Adipocyte (in vitro differentiated cells): ENCODE measurements at regions not wholly inside any gene's neighbourhood (a gene's known extent, or its start where the extent isn't known, plus 50 kb on each side); places are given as distances from the start of the nearest gene placed in this dataset.
A peak's percentile ranks its signal among the peaks of the same experiment; 100 is the strongest.

Experiments used
- DNase-seq: peaks from one replicate; pipeline ENCODE4 v3.0.0-alpha.2; 2015; ENCODE audit warnings: low read depth
- H3K27me3 ChIP-seq: replicated peaks from 2 replicates; pipeline ENCODE4 v1.7.0; 2013; ENCODE audit warnings: mild to moderate bottlenecking, low read length, moderate library complexity; ENCODE audit not compliant: control insufficient read depth, insufficient read depth
- H3K36me3 ChIP-seq: 2 replicates; pipeline ENCODE4 v1.7.0; 2013; ENCODE audit warnings: low read length, mild to moderate bottlenecking, moderate library complexity; ENCODE audit not compliant: control insufficient read depth, insufficient read depth, severe bottlenecking
- H3K4me1 ChIP-seq: 2 replicates; pipeline ENCODE4 v1.7.0; 2013; ENCODE audit warnings: mild to moderate bottlenecking, low read length, moderate library complexity; ENCODE audit not compliant: control insufficient read depth, insufficient read depth
- H3K4me3 ChIP-seq: 2 replicates; pipeline ENCODE4 v1.7.0; 2013; ENCODE audit warnings: mild to moderate bottlenecking, low read length, moderate library complexity
- H3K9ac ChIP-seq: 2 replicates; pipeline ENCODE4 v1.7.0; 2013; ENCODE audit warnings: mild to moderate bottlenecking, low read length, moderate library complexity
- H3K9me3 ChIP-seq: 2 replicates; pipeline ENCODE4 v1.7.0; 2013; ENCODE audit warnings: mild to moderate bottlenecking, low read length, moderate library complexity; ENCODE audit not compliant: control insufficient read depth

DNA sequence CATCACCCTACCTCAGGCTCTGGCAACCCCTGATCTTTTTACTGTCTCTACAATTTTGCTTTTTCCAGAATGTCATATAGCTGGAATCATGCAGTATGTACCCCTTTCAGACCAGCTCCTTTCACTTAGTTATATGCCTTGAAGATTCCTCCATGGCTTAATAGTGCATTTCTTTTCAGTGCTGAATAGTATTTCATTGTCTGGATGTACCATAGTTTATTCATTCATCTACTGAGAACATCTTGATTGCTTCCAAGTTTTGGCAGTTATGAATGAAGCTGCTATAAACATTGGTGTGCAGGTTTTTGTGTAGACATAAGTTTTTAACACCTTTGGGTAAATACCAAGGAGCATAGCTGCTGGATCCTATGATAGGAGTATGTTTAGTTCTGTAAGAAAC is 50.8 kb upstream of the ANP32A start:
- peaks cover 3% of the 10 kb centered on the region for H3K4me1 ChIP-seq
- peaks cover 37% of the 10 kb centered on the region for H3K27me3 ChIP-seq
- H3K4me3 ChIP-seq: no peak overlapping the region
- H3K36me3 ChIP-seq: no peaks in the 10 kb centered on the region
- H3K9me3 ChIP-seq: no peaks in the 10 kb centered on the region
- no peak overlapping the region for H3K9ac ChIP-seq
- no peak for DNase-seq

- no peak for DNase-seq
- H3K4me3 ChIP-seq: no peak overlapping the region
Measured at GRCh38 chr15:68874788-68875187, 54.1 kb upstream of the ANP32A start.

DNA sequence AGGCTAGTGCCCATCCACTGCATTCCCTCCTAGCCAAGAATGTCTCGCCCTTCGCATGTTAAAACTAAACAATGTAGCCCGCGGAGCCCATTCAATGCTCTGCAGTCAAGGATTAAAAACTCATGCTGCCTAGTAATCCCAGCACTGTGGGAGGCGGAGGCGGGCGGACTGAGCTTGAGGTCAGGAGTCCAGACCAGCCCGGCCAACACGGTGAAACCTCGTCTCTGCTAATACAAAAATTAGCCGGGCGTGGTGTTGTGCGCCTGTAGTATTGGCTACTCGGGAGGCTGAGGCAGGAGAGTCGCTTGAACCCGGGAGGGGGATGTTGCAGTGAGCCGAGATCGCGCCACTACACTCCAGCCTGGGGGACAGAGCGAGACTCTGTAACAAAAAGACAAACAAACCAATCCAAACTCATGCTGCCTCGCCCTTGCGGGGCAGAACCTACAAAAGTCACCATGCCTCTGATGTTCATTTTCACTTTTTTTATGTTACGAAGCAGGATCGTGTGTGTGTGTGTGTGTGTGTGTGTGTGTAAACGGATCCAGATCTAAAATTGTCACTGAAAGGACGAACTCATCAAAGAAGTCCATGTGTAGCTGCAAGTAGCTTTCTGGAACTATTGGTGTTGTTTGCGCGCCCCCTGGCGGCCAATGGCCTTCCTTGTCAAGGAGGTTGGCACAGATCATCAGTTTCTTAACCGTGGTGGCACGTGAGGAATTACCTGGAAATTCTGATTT is 54.8 kb upstream of the SPESP1 start:
- peak overlapping the region; percentile 77 for H3K4me3 ChIP-seq
- no peaks in the 10 kb centered on the region for H3K36me3 ChIP-seq
- H3K9me3 ChIP-seq: no peaks in the 10 kb centered on the region
- peak; percentile 98 for DNase-seq
- peak overlapping the region; percentile 36 for H3K9ac ChIP-seq
- H3K4me1 ChIP-seq: peaks cover 3% of the 10 kb centered on the region
- H3K27me3 ChIP-seq: peaks cover 13% of the 10 kb centered on the region

More at GRCh38 chr15:68874788-68875187, 54.1 kb upstream of the ANP32A start:
- Histone ChIP-seq H3K9ac (no peak overlapping the region), H3K36me3 (no peaks in the 10 kb centered on the region), H3K4me1 (peaks cover 3% of the 10 kb centered on the region), H3K9me3 (no peaks in the 10 kb centered on the region), H3K27me3 (peaks cover 17% of the 10 kb centered on the region)

DNA sequence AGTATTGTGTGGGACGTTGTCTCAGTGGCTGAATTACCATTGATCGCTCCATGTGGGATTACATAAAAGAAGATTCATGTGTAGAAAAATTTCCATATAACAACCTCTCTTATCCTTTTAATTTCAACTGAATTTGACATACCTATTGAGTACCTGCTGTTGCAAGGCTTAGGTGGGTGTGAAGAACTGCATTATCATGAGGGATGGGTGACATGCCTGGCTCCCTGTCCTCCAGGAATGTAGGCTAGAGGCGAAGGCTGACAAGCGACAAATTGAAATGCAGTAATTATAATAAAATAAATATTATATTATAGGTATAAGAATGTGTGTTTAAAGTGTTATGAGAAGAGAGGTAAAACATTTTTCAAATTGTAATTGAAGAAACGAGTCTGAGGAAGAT is 52.7 kb upstream of the SPESP1 start:
- DNase-seq: no peak
- Histone ChIP-seq H3K4me3 (no peak overlapping the region), H3K27me3 (peaks cover 5% of the 10 kb centered on the region), H3K9ac (no peak overlapping the region), H3K4me1 (peaks cover 3% of the 10 kb centered on the region), H3K36me3 (no peaks in the 10 kb centered on the region), H3K9me3 (no peaks in the 10 kb centered on the region)

GRCh38 chr15:68880382-68880781 is 49.9 kb upstream of the SPESP1 start:
- peaks cover 5% of the 10 kb centered on the region for H3K27me3 ChIP-seq
- peaks cover 7% of the 10 kb centered on the region for H3K4me1 ChIP-seq
- DNase-seq: no peak

More at GRCh38 chr15:68880382-68880781, 49.9 kb upstream of the SPESP1 start:
- H3K9me3 ChIP-seq: no peaks in the 10 kb centered on the region
- H3K9ac ChIP-seq: no peak overlapping the region
- H3K4me3 ChIP-seq: no peak overlapping the region
- no peaks in the 10 kb centered on the region for H3K36me3 ChIP-seq
